ENCODE measurements at regions not wholly inside any gene's neighbourhood (a gene's known extent, or its start where the extent isn't known, plus 50 kb on each side); places are given as distances from the start of the nearest gene placed in this dataset.

GRCh38 chr18:27577265-27577664, 392.2 kb upstream of the CHST9 start:
- Histone ChIP-seq H3K9me2 (ENCODE audit: insufficient read depth) (no peaks in the 10 kb centered on the region), H3K36me3 (ENCODE audit: control insufficient read depth in 1 of 2, insufficient read depth in 2 of 2, low read length in 2 of 2) (no peaks in the 10 kb centered on the region), H3K4me3 (replicated peaks in 1 of 2; ENCODE audit: low read depth in 1 of 2, low read length in 2 of 2) (no peak overlapping the region), H2AFZ (ENCODE audit: low read depth, low read length, poor library complexity, severe bottlenecking) (no peak overlapping the region), H4K20me1 (ENCODE audit: insufficient read depth) (no peaks in the 10 kb centered on the region), H3K9me3 (ENCODE audit: control insufficient read depth in 1 of 2, insufficient read depth in 1 of 2, low read depth in 1 of 2, low read length in 2 of 2) (no peaks in the 10 kb centered on the region; a peak in 2 of 4 replicates), H3K9ac (ENCODE audit: low read length) (no peak overlapping the region), H3K4me2 (ENCODE audit: low read length) (no peak overlapping the region), H3K27me3 (ENCODE audit: insufficient read depth, low read length) (no peaks in the 10 kb centered on the region), H3K79me2 (ENCODE audit: insufficient read depth, low read length) (no peaks in the 10 kb centered on the region), H3K27ac (ENCODE audit: low read depth, low read length) (no peak overlapping the region), H3K4me1 (ENCODE audit: control insufficient read depth in 1 of 2, insufficient read depth in 2 of 2, low read length in 2 of 2) (no peaks in the 10 kb centered on the region)
- ATAC-seq (no peak), DNase-seq (ENCODE audit: low read depth, low spot score) (no peak)
- RAD21 ChIA-PET (ENCODE audit: low non-redundant PET in 1 of 2, low total read pairs in 2 of 2, uncharacterized antibody in 2 of 2, unreplicated experiment in 2 of 2): no interaction called here
- TF ChIP-seq YY1 (IDR thresholded peaks at IDR 0.05; ENCODE audit: extremely low read depth, insufficient replicate concordance, low read depth, low read length) (no peak), CBX3 (IDR thresholded peaks at IDR 0.05; ENCODE audit: low read depth) (no peak), ZFX (IDR thresholded peaks at IDR 0.05) (no peak), SP1 (IDR thresholded peaks at IDR 0.05; ENCODE audit: low read depth) (no peak), CTCF (IDR thresholded peaks at IDR 0.05 in 2 of 3, conservative IDR thresholded peaks at IDR 0.05 in 1 of 3; ENCODE audit: borderline replicate concordance in 1 of 3, insufficient read depth in 1 of 3, low read depth in 2 of 3, low read length in 2 of 3) (no peak), POLR2A (IDR thresholded peaks at IDR 0.05; ENCODE audit: borderline replicate concordance, extremely low read depth, insufficient read depth, insufficient read length) (no peak), ZNF274 (IDR thresholded peaks at IDR 0.05; ENCODE audit: low read depth, low read length) (no peak), FOSL1 (IDR thresholded peaks at IDR 0.05; ENCODE audit: low read depth) (no peak), ELF1 (IDR thresholded peaks at IDR 0.05; ENCODE audit: borderline replicate concordance, low read depth) (no peak), ZBTB33 (IDR thresholded peaks at IDR 0.05; ENCODE audit: extremely low read depth, insufficient replicate concordance, low read length) (no peak), SIN3A (IDR thresholded peaks at IDR 0.05; ENCODE audit: low read depth) (no peak), POLR2AphosphoS5 (IDR thresholded peaks at IDR 0.05; ENCODE audit: low read depth, low read length) (no peak)
- intact Hi-C loops (cut with micrococcal nuclease): no loop called here
- CTCF ChIA-PET: no interaction called here
- POLR2A ChIA-PET: no interaction called here
- BruUV-seq (replicated peaks): no TSS peak

Measured in HCT116 (cell line).